ENCODE measurements at regions not wholly inside any gene's neighbourhood (a gene's known extent, or its start where the extent isn't known, plus 50 kb on each side); places are given as distances from the start of the nearest gene placed in this dataset.
"Not testable (repeated sequence)": the region's sequence is repeated elsewhere in the genome, so short reads cannot be mapped to it uniquely, and the experiment has no call there.

GRCh38 chr7:65317372-65317771 is 56.3 kb upstream of the ZNF92 start:
- no peak for DNase-seq (ENCODE audit: extremely low read depth, low read depth, low spot score)

GRCh38 chr7:65310761-65311160 is 62.9 kb upstream of the ZNF92 start:
- DNase-seq (ENCODE audit: extremely low read depth, low read depth, low spot score), result no peak

- no peak for DNase-seq (ENCODE audit: extremely low read depth, low read depth, low spot score)
Observed at GRCh38 chr7:65308300-65308678, 65.4 kb upstream of the ZNF92 start.

GRCh38 chr7:65307651-65308299 is 65.9 kb upstream of the ZNF92 start:
- peak; percentile 16 for DNase-seq (ENCODE audit: extremely low read depth, low read depth, low spot score)

- DNase-seq (ENCODE audit: extremely low read depth, low read depth, low spot score), result no peak
Observed at GRCh38 chr7:65304175-65304574, 69.5 kb upstream of the ZNF92 start.

- no peak for DNase-seq (ENCODE audit: extremely low read depth, low read depth, low spot score)
Observed at GRCh38 chr7:65302883-65303282, 70.8 kb upstream of the ZNF92 start.

GRCh38 chr7:65301007-65301406 is 72.6 kb upstream of the ZNF92 start:
- DNase-seq (ENCODE audit: extremely low read depth, low read depth, low spot score), result no peak

- no peak for DNase-seq (ENCODE audit: extremely low read depth, low read depth, low spot score)
Observed at GRCh38 chr7:65295409-65295808, 78.2 kb upstream of the ZNF92 start.

- not testable (repeated sequence) for DNase-seq (ENCODE audit: extremely low read depth, low read depth, low spot score)
Observed at GRCh38 chr7:65290340-65290739, 83.3 kb upstream of the ZNF92 start.

GRCh38 chr7:65287023-65287422 is 86.6 kb upstream of the ZNF92 start:
- no peak for DNase-seq (ENCODE audit: extremely low read depth, low read depth, low spot score)

- no peak for DNase-seq (ENCODE audit: extremely low read depth, low read depth, low spot score)
Observed at GRCh38 chr7:65285906-65286864, 87.5 kb upstream of the ZNF92 start.

GRCh38 chr7:65285241-65285640 is 88.4 kb upstream of the ZNF92 start:
- not testable (repeated sequence) for DNase-seq (ENCODE audit: extremely low read depth, low read depth, low spot score)

- DNase-seq (ENCODE audit: extremely low read depth, low read depth, low spot score), result no peak
Observed at GRCh38 chr7:65279795-65280194, 93.9 kb upstream of the ZNF92 start.

GRCh38 chr7:65276822-65277221 is 96.8 kb upstream of the ZNF92 start:
- DNase-seq (ENCODE audit: extremely low read depth, low read depth, low spot score), result no peak

- not testable (repeated sequence) for DNase-seq (ENCODE audit: extremely low read depth, low read depth, low spot score)
Observed at GRCh38 chr7:65271502-65271901, 102.2 kb upstream of the ZNF92 start.

GRCh38 chr7:65269150-65269856 is 104.4 kb upstream of the ZNF92 start:
- DNase-seq (ENCODE audit: extremely low read depth, low read depth, low spot score), result peak; percentile 41

GRCh38 chr7:65268782-65269149 is 104.9 kb upstream of the ZNF92 start:
- DNase-seq (ENCODE audit: extremely low read depth, low read depth, low spot score), result no peak

- no peak for DNase-seq (ENCODE audit: extremely low read depth, low read depth, low spot score)
Observed at GRCh38 chr7:65265933-65266519, 107.6 kb upstream of the ZNF92 start.

- DNase-seq (ENCODE audit: extremely low read depth, low read depth, low spot score), result no peak
Observed at GRCh38 chr7:65264258-65264657, 109.4 kb upstream of the ZNF92 start.

GRCh38 chr7:65260673-65261072 is 113.0 kb upstream of the ZNF92 start:
- DNase-seq (ENCODE audit: extremely low read depth, low read depth, low spot score), result not testable (repeated sequence)

All from glomerular endothelial cell (primary cell).